Body of pancreas (tissue), 4 donors: ENCODE measurements at regions not wholly inside any gene's neighbourhood (a gene's known extent, or its start where the extent isn't known, plus 50 kb on each side); places are given as distances from the start of the nearest gene placed in this dataset.

Experiments
- CTCF ChIP-seq, 7 experiments: fragments of 450-650 bp in 4 of 7; fragments of 200-600 bp in 3 of 7; sonication (generic) in 3 of 7; IDR thresholded peaks; one replicate each; pipeline ENCODE4 v1.5.1; 2016 to 2019; ENCODE audit warnings: antibody characterized with exemption in 7 of 7
- POLR2A ChIP-seq, 3 donors: fragments of 450-650 bp; IDR thresholded peaks; one replicate each; pipeline ENCODE4 v1.6.1; 2016; ENCODE audit warnings: antibody characterized with exemption in 3 of 3, mild to moderate bottlenecking in 2 of 3

DNA sequence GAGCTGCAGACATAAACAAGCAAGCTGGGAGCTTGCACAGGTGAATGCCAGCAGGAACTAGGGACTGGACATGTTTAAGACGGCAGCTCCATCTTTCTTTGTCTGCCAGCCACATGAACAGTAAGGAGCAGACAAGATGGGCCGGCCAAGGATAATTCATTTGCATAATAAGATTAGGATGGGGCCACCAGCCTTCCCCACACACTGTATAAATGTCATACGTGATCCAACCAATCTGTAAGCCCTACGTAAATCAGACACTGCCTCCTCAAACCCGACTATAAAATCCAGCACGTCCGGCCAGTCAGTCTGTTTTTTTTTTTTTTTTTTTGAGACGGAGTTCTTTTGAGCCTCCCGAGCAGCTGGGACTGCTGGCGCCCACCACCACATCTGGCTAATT is 75.6 kb upstream of the BOD1L1 start:
- TF ChIP-seq CTCF (IDR thresholded peaks at IDR 0.05), result no peak
- no peak for TF ChIP-seq POLR2A (IDR thresholded peaks at IDR 0.05)
